ENCODE measurements at regions not wholly inside any gene's neighbourhood (a gene's known extent, or its start where the extent isn't known, plus 50 kb on each side); places are given as distances from the start of the nearest gene placed in this dataset.

DNA sequence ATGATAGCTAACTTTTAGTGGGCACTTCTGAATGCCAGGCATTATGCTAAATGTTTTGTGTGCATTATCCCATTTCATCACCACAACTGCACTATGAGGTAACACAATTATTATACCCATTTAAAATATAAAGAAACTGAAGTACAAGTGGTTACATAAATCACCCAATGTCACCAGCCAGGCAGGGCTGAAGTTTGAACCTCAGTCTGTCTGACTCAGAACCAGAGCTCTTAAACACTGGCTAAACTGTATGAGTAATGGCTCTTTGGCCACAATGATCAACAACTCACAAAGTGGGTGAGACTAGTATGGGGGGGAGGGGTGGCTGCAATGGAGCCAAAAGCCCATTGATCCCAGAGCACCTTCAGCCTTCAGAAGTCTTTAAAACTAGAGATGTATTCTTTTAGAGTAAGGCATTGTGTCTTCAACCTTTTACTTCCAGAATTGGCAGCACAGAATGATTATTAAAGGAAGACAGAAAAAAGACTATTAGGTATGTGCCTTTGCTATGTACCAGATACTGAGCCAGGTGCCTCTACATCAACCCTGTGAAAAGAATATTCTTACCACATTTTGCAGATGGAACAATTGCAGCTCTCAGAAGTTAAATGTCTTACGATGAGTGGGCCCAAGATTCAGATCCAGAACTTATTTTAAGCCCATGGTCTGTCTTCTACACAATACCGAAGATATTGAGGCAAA lies 166.9 kb downstream of the UACA start:
- TF ChIP-seq CTCF (IDR thresholded peaks at IDR 0.05): no peak
- no peak for TF ChIP-seq POLR2A (IDR thresholded peaks at IDR 0.05)
- TF ChIP-seq POLR2AphosphoS5 (IDR thresholded peaks at IDR 0.05; ENCODE audit: insufficient read depth in 1 of 2, low read depth in 1 of 2): no peak
- no peak overlapping the region for H3K27ac ChIP-seq
- peaks cover 3% of the 10 kb centered on the region for H3K27me3 ChIP-seq
- no peak overlapping the region for H3K4me3 ChIP-seq
- intact Hi-C loops (cut with DNase I): no loop called here
- H3K36me3 ChIP-seq: no peaks in the 10 kb centered on the region
- peaks cover 5% of the 10 kb centered on the region for H3K9me3 ChIP-seq
- H3K4me1 ChIP-seq: no peaks in the 10 kb centered on the region
- DNase-seq (ENCODE audit: extremely low spot score in 2 of 2): no peak

DNA sequence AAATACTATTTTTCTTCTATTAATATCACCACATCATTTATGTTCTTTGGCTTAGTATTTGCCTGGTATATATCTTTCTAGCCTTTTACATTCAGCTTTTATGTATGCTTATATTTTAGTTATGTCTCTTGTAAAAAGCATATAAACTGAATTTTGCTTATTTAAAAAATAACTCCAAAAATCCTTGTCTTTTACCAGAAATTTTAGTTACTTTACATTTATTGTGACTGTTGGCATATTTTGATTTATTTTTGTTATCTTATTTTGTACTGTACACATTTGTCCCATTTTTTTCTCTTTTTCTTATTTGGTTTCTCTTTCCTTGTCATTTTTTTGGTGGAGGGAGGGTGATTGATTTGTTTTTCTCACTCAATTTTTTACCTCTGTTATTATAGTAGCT lies 169.6 kb downstream of the UACA start:
- Histone ChIP-seq H3K36me3 (no peaks in the 10 kb centered on the region), H3K9me3 (no peaks in the 10 kb centered on the region), H3K27ac (no peak overlapping the region), H3K4me3 (no peak overlapping the region), H3K27me3 (peaks cover 3% of the 10 kb centered on the region), H3K4me1 (no peaks in the 10 kb centered on the region)
- TF ChIP-seq CTCF (IDR thresholded peaks at IDR 0.05) (no peak), POLR2AphosphoS5 (IDR thresholded peaks at IDR 0.05; ENCODE audit: insufficient read depth in 1 of 2, low read depth in 1 of 2) (no peak), POLR2A (IDR thresholded peaks at IDR 0.05) (no peak)
- no peak for DNase-seq (ENCODE audit: extremely low spot score in 2 of 2)
- intact Hi-C loops (cut with DNase I): no loop called here

DNA sequence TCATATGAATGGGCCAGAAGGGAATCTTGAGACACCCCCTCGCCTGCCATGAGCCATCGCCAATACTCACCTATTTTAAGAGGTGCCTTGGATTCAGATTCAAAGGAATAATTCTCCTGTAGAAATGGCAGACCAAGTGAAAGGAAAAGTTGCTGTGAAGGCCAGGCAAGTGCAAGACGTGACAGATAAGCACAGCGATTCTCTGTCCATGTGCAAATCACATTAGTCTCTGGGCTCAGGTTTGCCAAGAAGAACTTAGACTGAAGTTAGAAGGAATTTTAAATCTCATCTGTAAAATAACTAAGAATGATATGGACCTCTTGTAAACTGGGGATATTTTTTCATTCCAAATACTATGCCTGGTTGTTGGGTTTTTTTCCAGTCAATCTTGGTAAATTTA lies 173.6 kb downstream of the UACA start:
- peak; percentile 12 to 13 for DNase-seq (ENCODE audit: extremely low spot score in 2 of 2)
- TF ChIP-seq POLR2AphosphoS5 (IDR thresholded peaks at IDR 0.05; ENCODE audit: insufficient read depth in 1 of 2, low read depth in 1 of 2) (no peak), CTCF (IDR thresholded peaks at IDR 0.05) (no peak), POLR2A (IDR thresholded peaks at IDR 0.05) (no peak)
- H3K4me3 ChIP-seq: no peak overlapping the region
- peaks cover 8% of the 10 kb centered on the region for H3K4me1 ChIP-seq
- no peaks in the 10 kb centered on the region for H3K9me3 ChIP-seq
- no peaks in the 10 kb centered on the region for H3K36me3 ChIP-seq
- intact Hi-C loops (cut with DNase I): no loop called here
- no peak overlapping the region for H3K27ac ChIP-seq
- H3K27me3 ChIP-seq: no peaks in the 10 kb centered on the region

GRCh38 chr15:70589221-70589620 lies 174.1 kb downstream of the UACA start:
- Histone ChIP-seq H3K36me3 (no peaks in the 10 kb centered on the region), H3K4me1 (peaks cover 9% of the 10 kb centered on the region), H3K27ac (no peak overlapping the region), H3K27me3 (no peaks in the 10 kb centered on the region), H3K4me3 (no peak overlapping the region), H3K9me3 (no peaks in the 10 kb centered on the region)
- intact Hi-C loops (cut with DNase I): no loop called here
- TF ChIP-seq POLR2A (IDR thresholded peaks at IDR 0.05) (no peak), POLR2AphosphoS5 (IDR thresholded peaks at IDR 0.05; ENCODE audit: insufficient read depth in 1 of 2, low read depth in 1 of 2) (no peak), CTCF (IDR thresholded peaks at IDR 0.05) (no peak)
- peak; percentile 8 to 14 for DNase-seq (ENCODE audit: extremely low spot score in 2 of 2)

DNA sequence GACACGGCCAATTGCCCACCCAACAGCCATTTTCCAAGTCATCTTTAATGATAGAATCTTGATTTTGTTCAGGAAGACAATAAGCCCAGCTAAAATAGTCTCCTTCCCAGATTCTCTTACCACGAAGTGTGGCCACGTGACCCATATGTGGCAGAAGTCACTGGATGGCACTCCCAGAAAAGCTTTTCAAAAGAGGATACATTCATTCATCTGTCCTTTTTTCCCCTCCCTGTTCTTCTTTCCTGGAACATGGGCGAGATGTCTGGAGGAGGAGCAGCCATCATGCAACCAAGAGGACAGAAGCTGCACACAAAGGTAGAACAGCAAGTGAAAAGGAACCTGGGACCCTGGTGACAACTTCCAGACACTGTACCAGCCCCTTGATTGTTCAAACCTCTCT lies 174.7 kb downstream of the UACA start:
- Histone ChIP-seq H3K4me3 (no peak overlapping the region), H3K9me3 (no peaks in the 10 kb centered on the region), H3K4me1 (peaks cover 9% of the 10 kb centered on the region), H3K36me3 (no peaks in the 10 kb centered on the region), H3K27me3 (no peaks in the 10 kb centered on the region), H3K27ac (no peak overlapping the region)
- intact Hi-C loops (cut with DNase I): no loop called here
- peak; percentile 34 to 58 for DNase-seq (ENCODE audit: extremely low spot score in 2 of 2)
- TF ChIP-seq POLR2AphosphoS5 (IDR thresholded peaks at IDR 0.05; ENCODE audit: insufficient read depth in 1 of 2, low read depth in 1 of 2): no peak
- TF ChIP-seq POLR2A (IDR thresholded peaks at IDR 0.05): no peak
- no peak for TF ChIP-seq CTCF (IDR thresholded peaks at IDR 0.05)
